ENCODE measurements at regions not wholly inside any gene's neighbourhood (a gene's known extent, or its start where the extent isn't known, plus 50 kb on each side); places are given as distances from the start of the nearest gene placed in this dataset.
"Not testable (repeated sequence)": the region's sequence is repeated elsewhere in the genome, so short reads cannot be mapped to it uniquely, and the experiment has no call there.

DNA sequence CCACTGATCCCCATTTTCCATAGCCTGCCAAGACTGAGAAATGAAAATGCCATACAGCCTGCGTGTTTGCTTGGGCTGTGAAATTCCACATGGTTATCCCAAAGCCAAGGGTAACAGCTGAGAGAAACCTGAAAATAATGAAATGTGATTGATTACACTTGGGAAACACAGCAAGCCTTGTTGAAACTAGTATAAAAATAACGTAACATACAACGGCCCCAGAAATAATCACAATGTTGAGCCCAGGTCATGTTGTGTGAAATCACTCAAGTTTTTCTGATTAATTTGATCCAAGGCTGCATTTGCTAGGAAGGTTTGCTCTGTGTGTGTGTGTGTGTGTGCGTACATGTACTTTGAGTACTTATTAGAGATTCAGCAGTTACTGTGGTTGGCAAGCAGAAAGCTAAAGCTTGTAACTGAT is 269.0 kb downstream of the OXSM start:
- peak in 3 of 4 donors; percentile 20 to 32 (median 31) for DNase-seq (ENCODE audit: low read depth in 4 of 4, low spot score in 3 of 4)

- no peak for DNase-seq (ENCODE audit: low read depth in 4 of 4, low spot score in 3 of 4)
These were observed 272.1 kb downstream of the OXSM start for GRCh38 chr3:26061947-26062346.

- DNase-seq (ENCODE audit: low read depth in 4 of 4, low spot score in 3 of 4) = no peak
These were observed 274.4 kb downstream of the OXSM start for GRCh38 chr3:26064297-26064696.

- DNase-seq (ENCODE audit: low read depth in 4 of 4, low spot score in 3 of 4) = no peak
These were observed 279.0 kb downstream of the OXSM start for GRCh38 chr3:26068890-26069289.

DNA sequence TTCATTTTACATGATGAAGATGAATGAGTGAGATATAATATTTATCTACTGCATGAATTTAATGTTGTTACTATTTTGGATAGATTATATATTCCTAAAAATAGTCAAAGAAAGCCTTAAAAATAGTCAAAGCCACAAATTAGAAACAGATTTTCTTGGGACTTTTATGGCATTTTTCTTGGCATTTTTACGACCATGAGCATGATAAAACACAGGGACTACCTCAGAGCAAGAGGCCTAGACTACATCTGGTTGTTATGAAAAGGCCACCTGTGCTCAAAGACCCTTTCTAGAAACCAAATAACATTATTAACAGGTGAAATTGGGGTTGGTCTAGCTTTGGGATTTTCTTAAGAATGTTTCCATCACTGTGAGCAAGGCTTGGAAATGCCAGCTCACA is 281.0 kb downstream of the OXSM start:
- no peak for DNase-seq (ENCODE audit: low read depth in 4 of 4, low spot score in 3 of 4)

DNA sequence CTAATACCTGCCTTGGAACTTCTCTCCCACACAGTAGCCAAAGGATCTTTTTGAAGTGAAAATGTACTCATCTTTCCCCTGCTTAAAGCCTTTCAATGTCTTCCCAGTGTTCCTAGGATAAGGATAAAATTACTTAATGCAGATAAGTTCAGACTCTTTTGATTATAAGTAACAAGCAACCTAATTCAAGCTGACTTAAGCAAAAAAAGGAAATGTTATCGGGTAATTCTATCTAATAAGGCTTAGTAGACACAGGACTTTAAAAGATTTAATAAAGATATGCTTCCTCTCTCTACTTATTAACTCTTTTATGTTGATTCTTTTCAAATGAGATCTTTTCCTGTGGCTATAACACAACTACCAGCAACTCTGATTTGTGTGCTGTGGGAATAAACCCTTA is 284.2 kb downstream of the OXSM start:
- no peak for DNase-seq (ENCODE audit: low read depth in 4 of 4, low spot score in 3 of 4)

- no peak for DNase-seq (ENCODE audit: low read depth in 4 of 4, low spot score in 3 of 4)
These were observed 288.6 kb downstream of the OXSM start for GRCh38 chr3:26078539-26078938.

DNA sequence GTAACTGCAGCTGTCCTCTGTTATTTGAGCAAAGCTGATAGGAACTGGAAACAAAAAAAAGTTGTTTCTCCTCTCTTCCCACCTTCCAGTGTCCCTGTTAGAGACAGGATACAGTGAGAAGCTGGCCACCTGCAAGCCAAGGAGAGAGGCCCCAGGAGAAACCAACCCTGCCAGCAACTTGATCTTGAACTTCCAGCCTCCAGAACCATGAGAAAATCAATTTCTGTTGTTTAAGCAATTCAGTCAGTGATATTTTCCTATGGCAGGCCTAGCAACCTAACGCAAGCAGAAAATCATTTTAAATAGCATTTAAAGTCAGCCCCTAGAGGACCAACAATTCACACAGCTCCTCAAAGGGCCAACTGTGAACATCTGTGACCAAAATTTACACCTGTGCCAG is 291.3 kb downstream of the OXSM start:
- no peak for DNase-seq (ENCODE audit: low read depth in 4 of 4, low spot score in 3 of 4)

DNA sequence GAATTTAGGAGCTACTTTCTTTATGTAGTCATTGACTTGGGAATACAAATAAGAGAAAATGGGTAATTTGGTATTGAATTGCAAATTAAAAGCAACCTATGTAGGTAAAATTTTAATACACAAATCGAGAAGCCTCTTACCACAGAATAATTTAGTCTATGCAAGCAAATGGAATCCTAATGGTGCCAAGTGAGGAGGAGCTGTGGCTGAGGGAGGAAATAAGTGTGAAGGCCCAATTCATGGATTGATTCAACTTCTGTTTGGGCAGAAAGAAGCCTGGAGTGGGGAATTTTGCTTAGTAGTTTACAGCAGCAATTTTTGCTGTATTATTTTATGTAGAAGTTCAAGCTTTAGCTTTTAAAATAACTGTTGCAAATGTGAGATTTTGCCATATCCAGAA is 291.9 kb downstream of the OXSM start:
- DNase-seq (ENCODE audit: low read depth in 4 of 4, low spot score in 3 of 4) = no peak

GRCh38 chr3:26082911-26083310 is 293.0 kb downstream of the OXSM start:
- DNase-seq (ENCODE audit: low read depth in 4 of 4, low spot score in 3 of 4) = no peak

DNA sequence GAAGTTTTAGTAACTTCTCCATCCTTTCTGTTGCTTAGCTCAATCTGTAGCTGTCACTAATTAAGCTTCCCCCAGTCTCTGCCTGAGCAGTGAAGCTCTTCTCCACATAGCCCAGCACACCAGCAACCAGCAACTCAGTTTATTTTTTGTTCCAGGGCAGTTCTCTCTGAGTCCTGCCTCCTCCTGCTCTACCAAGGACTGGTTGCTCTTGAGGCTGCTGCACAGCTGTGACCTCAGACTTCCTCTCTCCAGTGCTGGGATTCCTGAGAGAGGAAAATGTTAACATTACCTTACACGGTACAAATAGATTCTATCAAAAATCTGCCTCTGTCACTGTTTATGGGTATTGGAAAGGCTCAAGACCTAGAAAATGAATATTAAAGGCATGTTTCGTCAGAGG is 294.7 kb downstream of the OXSM start:
- DNase-seq (ENCODE audit: low read depth in 4 of 4, low spot score in 3 of 4) = no peak

DNA sequence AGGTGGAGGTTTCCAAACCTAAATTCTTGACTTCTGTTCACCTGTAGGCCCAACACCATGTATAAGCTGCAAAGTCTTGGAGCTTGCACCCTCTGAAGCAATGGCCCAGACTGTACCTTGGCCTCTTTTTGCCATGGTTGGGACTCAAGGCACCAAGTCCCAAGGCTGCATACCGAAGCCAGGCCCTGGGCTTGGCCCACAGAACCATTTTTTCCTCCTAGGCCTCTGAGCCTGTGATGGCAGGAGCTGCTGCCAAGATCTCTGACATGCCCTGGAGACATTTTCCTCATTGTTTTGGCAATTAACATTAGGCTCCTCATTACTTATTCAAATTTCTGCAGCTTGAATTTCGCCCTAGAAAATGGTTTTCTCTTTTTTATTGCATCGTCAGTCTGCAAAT is 297.9 kb downstream of the OXSM start:
- no peak for DNase-seq (ENCODE audit: low read depth in 4 of 4, low spot score in 3 of 4)

GRCh38 chr3:26089249-26089648 is 299.4 kb downstream of the OXSM start:
- DNase-seq (ENCODE audit: low read depth in 4 of 4, low spot score in 3 of 4) = no peak

DNA sequence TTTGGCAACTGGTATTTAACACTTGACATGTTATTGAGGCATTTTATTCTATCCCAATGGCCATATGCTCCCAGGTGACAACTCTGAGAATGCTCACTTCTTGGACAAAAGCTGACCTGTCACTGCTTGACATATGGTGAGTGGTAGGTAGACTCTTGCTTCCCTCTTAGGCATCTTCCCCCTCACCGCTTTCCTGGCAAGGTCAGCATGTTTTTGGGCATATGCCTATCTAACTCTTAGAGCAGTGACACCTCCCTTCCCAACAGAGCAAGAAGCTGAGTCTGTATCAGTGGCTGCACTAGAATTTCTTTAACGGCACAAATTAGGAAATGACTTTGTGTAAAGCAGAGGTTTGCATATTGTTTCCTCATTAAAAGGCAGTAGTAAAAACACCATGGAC is 300.7 kb downstream of the OXSM start:
- no peak for DNase-seq (ENCODE audit: low read depth in 4 of 4, low spot score in 3 of 4)

DNA sequence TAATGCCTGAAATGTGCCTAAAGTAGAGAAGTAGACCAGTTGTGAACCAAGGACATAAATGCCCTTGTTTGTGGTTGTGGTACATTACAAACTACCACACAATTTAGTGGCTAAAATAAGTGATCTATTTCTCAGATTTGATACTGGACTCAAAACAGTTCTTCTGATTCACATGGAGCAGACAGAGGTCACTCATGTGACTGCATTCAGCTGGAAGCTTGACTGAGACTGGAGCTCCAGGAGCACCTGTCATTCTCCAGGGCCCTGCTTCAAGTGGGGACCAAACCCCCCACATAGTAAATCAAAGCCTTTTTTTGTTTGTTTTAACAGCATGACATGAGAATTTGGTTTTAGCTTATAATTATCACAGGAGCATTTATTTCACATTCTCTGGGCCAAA is 301.2 kb downstream of the OXSM start:
- no peak for DNase-seq (ENCODE audit: low read depth in 4 of 4, low spot score in 3 of 4)

GRCh38 chr3:26091626-26092025 is 301.7 kb downstream of the OXSM start:
- peak in 1 of 4 donors; percentile 20 for DNase-seq (ENCODE audit: low read depth in 4 of 4, low spot score in 3 of 4)

DNA sequence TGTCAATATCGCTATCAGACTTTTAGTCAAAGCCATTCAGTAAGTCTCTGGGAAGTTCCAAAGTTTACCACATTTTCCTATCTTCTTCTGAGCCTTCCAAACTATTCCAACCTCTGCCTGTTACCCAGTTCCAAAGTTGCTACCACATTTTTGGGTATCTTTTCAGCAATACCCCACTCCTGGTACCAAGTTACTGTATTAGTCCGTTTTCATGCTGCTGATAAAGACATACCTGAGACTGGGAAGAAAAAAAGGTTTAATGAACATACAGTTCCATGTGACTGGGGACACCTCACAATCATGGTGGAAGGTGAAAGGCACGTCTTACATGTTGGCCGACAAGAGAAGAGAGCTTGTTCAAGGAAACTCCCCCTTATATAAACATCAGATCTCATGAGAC is 307.2 kb downstream of the OXSM start:
- not testable (repeated sequence) for DNase-seq (ENCODE audit: low read depth in 4 of 4, low spot score in 3 of 4)

GRCh38 chr3:26099692-26100091 is 309.8 kb downstream of the OXSM start:
- no peak for DNase-seq (ENCODE audit: low read depth in 4 of 4, low spot score in 3 of 4)

DNA sequence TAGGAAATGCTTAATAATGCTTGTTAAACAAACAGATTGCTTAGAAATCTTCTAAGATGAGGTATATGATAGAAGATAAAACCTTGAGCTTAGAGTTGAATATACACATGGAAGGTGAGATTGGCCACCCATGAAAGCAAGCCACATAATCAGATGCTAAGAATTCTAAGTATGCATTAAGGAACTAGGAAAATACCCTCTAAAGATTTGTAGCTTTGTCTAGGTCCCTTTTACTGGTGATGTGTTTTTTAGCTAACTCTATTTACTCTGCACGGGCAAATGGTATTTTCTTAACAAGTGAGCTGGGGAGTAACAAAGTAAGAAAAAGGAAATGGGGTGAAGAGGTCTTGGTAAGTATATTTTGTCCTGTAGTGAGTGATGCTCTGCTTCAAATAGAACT is 310.3 kb downstream of the OXSM start:
- DNase-seq (ENCODE audit: low read depth in 4 of 4, low spot score in 3 of 4) = no peak

- DNase-seq (ENCODE audit: low read depth in 4 of 4, low spot score in 3 of 4) = no peak
These were observed 312.5 kb downstream of the OXSM start for GRCh38 chr3:26102376-26102775.

DNA sequence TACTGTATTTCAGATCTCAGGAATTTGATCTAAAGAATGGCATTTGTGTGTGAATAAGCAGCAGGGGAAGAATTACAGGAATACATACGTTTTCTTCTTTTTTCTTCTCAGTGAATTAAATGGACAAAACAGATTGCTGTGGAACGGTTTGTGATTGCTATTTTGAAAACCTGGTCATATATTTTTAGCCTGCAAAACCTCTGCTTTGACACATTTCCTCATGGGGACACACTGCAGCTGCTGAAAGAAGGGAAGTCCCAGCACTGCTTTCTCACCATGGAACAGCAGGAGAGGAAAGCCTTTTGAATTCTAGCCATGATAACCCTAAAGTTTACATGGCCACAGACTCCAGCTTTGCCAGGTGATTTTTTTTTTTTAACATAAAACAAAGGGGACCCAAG is 315.0 kb downstream of the OXSM start:
- peak in 3 of 4 donors; percentile 56 to 67 (median 61) for DNase-seq (ENCODE audit: low read depth in 4 of 4, low spot score in 3 of 4)

GRCh38 chr3:26105261-26105660 is 315.4 kb downstream of the OXSM start:
- peak in 1 of 4 donors; percentile 15 for DNase-seq (ENCODE audit: low read depth in 4 of 4, low spot score in 3 of 4)

GRCh38 chr3:26106228-26106627 is 316.3 kb downstream of the OXSM start:
- peak in 2 of 4 donors; percentile 44 to 69 for DNase-seq (ENCODE audit: low read depth in 4 of 4, low spot score in 3 of 4)
